Suprapubic skin (tissue), 3 donors: ENCODE measurements at regions not wholly inside any gene's neighbourhood (a gene's known extent, or its start where the extent isn't known, plus 50 kb on each side); places are given as distances from the start of the nearest gene placed in this dataset.

Experiments used
- POLR2A ChIP-seq, 2 donors: fragments of 450-650 bp; IDR thresholded peaks; one replicate each; pipeline ENCODE4 v1.6.1; 2017; ENCODE audit warnings: antibody characterized with exemption in 2 of 2, mild to moderate bottlenecking in 2 of 2, moderate library complexity in 2 of 2
- TF ChIP-seq, protein P1 (sequence below), 2 donors: fragments of 200-600 bp in 1 of 2; fragments of 450-650 bp in 1 of 2; sonication (generic) in 1 of 2; IDR thresholded peaks; one replicate each; pipeline ENCODE4 v1.5.1; 2016 to 2019; ENCODE audit warnings: antibody characterized with exemption in 2 of 2, mild to moderate bottlenecking in 1 of 2, moderate library complexity in 1 of 2

DNA sequence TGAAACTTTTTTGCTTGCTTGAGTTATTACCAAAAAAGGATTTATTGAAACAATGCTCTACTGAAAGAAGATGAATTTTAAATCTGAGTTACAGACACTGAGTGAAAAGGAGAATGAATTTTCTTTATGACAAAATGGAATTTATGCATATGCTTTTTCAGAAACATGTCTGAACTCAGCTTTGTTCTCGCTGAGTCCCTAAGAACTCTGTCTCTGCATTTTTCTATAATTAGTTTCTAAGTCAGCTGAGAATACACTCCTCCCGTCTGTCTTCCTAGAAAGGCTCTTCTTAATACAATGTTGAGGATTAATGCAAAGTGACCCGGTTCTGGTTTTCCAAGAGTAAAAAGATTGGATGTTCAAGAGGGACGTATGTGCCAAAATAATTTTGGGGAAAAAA lies 463.5 kb downstream of the NKX6-1 start:
- TF ChIP-seq, protein P1, sequence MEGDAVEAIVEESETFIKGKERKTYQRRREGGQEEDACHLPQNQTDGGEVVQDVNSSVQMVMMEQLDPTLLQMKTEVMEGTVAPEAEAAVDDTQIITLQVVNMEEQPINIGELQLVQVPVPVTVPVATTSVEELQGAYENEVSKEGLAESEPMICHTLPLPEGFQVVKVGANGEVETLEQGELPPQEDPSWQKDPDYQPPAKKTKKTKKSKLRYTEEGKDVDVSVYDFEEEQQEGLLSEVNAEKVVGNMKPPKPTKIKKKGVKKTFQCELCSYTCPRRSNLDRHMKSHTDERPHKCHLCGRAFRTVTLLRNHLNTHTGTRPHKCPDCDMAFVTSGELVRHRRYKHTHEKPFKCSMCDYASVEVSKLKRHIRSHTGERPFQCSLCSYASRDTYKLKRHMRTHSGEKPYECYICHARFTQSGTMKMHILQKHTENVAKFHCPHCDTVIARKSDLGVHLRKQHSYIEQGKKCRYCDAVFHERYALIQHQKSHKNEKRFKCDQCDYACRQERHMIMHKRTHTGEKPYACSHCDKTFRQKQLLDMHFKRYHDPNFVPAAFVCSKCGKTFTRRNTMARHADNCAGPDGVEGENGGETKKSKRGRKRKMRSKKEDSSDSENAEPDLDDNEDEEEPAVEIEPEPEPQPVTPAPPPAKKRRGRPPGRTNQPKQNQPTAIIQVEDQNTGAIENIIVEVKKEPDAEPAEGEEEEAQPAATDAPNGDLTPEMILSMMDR (IDR thresholded peaks at IDR 0.05), result no peak
- TF ChIP-seq POLR2A (IDR thresholded peaks at IDR 0.05), result no peak
